A204.1 (cell line): ENCODE measurements at regions not wholly inside any gene's neighbourhood (a gene's known extent, or its start where the extent isn't known, plus 50 kb on each side); places are given as distances from the start of the nearest gene placed in this dataset.

Experiments
- FAIRE-seq: peaks from 2 replicates; lab custom pipeline; 2012; peaks lifted over from hg19 to GRCh38; lab: Jason Lieb, UNC

- no peak for FAIRE-seq
Measured at GRCh38 chr12:13499008-13499407, 302.5 kb downstream of the EMP1 start.

GRCh38 chr12:13496111-13496510, 299.6 kb downstream of the EMP1 start:
- no peak for FAIRE-seq

DNA sequence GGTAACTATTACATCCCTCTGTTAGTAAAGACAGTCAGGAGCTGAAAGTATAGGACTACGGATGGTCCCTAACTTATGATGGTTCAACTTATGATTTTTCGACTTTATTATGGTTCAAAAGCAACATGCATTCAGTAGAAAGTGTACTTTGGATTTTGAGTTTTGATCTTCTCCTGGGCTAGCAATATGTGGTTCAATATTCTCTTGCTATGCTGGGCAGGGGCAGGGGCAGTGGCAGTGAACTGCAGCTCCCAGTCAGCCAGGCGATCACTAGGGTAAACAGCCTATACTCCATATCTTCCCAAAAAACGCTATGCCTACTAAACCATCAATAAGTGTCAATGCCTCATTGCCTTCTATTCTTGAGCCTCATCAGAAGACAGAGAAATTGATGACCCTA, 292.7 kb downstream of the EMP1 start:
- no peak for FAIRE-seq

- FAIRE-seq: no peak
Measured at GRCh38 chr12:13487326-13487725, 290.8 kb downstream of the EMP1 start.

GRCh38 chr12:13486794-13487193, 290.3 kb downstream of the EMP1 start:
- FAIRE-seq: no peak

GRCh38 chr12:13478650-13479181, 282.2 kb downstream of the EMP1 start:
- no peak for FAIRE-seq

DNA sequence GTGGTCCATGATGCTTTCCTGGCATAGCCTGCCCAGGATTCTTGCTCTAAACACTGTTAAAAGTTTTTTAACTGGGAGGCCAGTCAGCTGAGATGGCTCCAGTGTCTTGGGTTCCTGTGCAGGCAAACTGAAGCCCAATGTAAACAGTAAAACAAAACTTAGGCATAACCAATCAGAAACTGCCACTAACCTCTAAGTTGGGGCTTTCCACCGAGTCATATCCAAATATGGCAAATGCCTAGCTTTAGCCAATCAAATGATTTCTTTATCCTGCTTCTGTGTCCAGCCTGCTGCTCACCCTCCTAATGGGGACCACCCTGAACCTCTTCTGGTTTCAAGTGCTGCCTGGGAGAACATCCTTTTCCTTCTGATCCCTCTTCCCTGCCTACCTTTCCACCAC, 277.9 kb downstream of the EMP1 start:
- FAIRE-seq: no peak

DNA sequence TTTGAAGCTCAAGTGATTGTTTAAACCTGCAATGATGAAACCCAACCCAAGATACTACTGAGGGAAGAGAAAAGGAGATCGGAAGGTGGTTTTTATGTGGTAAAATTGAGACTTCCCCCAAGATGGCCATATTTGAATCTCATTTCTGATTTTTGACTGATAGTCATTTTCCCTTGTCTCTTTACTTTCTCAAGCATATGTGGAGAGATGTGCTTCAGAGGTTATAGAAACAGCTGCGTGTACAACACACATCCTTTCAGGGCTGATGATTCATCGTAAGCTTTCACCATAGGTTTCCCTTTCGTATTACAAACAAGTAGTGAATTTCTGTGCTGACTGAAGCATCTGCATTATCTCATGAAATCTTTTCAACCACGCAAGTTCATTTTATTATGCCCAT, 276.2 kb downstream of the EMP1 start:
- FAIRE-seq: no peak

DNA sequence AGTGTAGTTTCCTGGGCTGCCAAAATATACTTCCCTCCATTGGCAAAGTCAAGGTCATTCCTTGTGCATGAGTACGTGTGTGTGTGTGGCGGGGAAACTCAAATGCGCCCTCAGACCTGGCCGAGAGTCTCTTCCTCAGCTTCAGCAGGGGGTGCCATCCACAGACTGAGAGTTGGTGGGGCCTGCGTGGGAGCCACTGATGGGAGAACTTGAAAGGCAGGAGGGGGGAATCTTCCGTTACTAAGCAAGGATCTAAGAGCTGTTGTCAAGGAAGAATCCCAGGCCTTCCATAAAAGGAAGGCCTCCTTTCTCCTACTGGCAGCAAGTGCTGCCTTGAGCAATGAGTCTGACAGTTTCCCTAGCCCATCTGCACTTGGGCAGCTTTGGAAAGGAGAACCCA, 274.9 kb downstream of the EMP1 start:
- FAIRE-seq: no peak

- FAIRE-seq: no peak
Measured at GRCh38 chr12:13465635-13466034, 269.1 kb downstream of the EMP1 start.

- FAIRE-seq: no peak
Measured at GRCh38 chr12:13463189-13463588, 266.7 kb downstream of the EMP1 start.

- no peak for FAIRE-seq
Measured at GRCh38 chr12:13462450-13462849, 265.9 kb downstream of the EMP1 start.

DNA sequence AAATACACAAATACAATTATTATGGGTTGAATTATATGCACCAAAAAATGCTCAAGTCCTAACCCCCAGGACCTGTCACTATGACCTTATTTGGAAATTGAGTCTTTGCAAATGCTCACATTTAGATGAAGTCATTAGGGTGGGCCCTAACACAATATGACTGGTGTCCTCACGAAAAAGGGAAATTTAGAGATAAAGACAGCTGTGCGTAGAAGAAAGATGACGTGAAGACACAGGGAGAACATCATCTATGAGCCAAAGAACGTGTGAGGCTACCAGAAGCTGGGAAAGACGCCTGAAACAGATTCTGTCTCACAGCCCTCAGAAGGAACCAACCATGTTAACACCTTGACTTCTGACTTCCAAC, 259.2 kb downstream of the EMP1 start:
- FAIRE-seq: no peak

GRCh38 chr12:13454991-13455777, 258.7 kb downstream of the EMP1 start:
- FAIRE-seq: no peak

DNA sequence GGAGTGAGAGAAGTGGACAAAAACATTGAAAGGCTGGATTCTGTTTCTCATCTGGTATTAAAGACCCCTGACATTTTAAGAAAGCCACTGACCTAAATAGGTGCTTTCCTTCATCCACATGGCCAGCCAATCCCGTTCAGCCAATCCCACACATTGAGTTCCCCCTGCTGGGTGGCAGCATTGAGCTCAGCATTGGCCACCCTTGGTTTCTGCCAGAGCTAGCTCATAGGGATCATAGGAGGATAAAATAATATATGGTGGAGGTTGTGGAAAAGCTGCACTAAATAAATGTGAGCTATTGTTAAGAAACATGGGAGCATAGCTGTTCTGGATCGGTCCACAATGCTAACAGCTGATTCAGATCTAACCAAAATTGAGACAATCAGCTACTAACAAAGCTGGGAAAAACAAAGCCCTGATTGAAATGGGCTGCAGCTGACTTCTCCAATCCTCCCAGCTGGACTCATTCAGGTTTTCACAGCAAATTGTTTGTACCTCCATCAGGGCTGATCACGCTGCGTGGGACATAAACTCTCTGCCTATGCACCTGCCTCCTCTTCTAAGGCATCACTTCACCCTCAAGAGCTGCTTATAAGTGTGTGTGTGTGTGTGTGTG, 256.5 kb downstream of the EMP1 start:
- no peak for FAIRE-seq

DNA sequence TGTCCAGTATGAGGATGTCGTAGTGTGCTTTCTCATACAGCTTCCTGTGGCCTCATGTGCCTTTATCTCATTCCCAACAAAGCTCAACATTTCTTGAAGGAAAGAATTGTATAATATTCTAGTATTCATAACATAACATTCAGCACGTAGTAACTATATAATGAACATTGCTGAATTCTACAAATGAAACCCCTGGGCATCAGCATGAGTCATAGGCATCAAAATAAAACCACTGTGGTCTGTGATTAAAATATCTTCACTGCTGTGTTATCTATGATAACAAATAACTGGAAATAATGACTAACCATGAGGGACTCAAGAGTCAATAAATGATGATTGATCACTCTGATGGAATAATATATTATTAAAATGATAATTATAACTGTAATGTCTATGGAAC, 255.2 kb downstream of the EMP1 start:
- no peak for FAIRE-seq

GRCh38 chr12:13450231-13451080, 253.9 kb downstream of the EMP1 start:
- no peak for FAIRE-seq

DNA sequence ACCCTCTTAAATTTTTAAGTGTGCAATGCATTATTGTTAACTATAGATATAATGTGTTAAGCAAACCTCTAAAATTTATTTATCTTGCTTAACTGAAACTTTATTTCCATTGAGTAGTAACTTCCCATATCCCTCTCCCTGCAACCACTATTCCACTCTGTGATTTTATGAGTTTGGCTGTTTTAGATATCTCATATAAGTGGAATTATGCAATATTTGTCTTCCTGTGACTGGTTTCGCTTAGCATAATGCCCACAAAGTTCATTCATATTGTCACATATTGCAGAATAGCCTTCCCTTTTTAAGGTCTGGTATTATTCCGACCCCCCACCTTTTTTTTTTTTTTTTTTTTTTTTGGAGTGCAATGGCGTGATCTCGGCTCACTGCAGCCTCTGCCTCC, 247.6 kb downstream of the EMP1 start:
- FAIRE-seq: no peak

DNA sequence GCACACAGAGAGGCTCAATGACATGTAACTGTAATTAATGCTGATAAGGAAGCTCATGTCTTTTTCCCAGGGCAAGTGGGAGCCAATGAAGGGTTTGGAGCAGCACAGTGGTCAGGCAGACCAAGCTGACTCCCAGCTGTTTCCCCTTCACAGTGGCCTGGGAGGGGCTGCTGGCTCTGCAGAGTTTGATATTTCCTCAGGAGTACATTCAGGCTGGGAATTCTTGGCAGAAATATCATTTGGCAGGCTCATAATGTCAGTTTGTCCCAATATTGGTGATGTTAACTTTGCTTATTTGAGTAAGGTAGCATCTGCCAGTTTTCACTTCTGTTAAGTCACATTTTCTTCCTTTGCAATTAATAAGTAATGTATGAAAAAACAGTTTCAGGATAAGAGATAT, 247.0 kb downstream of the EMP1 start:
- no peak for FAIRE-seq

- no peak for FAIRE-seq
Measured at GRCh38 chr12:13443028-13443427, 246.5 kb downstream of the EMP1 start.

DNA sequence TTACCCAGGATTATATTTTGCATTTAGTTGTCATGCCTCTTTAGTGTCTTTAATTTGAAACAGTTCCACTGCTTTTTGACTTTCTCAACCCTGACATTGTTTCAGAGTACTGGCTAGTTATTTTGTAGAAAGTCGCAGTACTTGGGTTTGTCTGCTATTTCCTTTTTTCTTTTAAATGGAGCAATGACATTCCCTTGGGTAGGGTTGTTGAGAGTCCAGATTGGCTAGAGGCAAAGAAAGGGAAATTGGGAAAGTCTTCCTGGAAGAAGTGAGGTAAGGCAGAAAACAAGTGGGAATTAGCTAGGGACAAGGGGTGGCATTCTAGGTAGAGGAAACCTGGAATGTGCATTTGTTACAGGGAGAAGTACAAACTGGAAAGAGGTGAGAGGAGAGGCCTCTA, 245.9 kb downstream of the EMP1 start:
- no peak for FAIRE-seq

- FAIRE-seq: no peak
Measured at GRCh38 chr12:13440844-13441243, 244.3 kb downstream of the EMP1 start.

DNA sequence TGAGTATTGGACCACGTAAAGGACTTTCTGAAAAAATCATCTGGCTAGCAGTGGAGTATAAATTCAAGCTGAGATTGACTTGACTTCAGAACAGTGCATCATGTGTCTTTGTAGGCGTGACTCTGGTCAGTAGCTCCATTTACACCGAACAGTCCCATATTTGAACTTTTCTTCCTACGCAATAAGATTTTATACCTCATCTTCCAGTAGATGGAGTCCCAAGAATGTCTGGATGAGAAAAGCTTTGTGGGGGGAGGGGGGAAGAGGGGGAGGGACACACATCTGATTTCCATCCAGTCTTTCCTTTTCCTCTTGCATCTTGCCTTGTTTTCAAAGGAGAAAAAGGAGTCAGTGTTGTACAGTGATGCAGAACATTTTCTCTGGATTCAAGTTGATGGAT, 241.0 kb downstream of the EMP1 start:
- FAIRE-seq: no peak
